Right lobe of liver (tissue), 6 donors: ENCODE measurements at regions not wholly inside any gene's neighbourhood (a gene's known extent, or its start where the extent isn't known, plus 50 kb on each side); places are given as distances from the start of the nearest gene placed in this dataset.

ENCODE experiments used
- ATAC-seq, 4 donors: fragments of 200-7000 bp; cut with Tn5 transposase; one replicate each; pipeline ENCODE4 v1.9.1; 2020; ENCODE audit warnings: mild to moderate bottlenecking in 4 of 4, moderate library complexity in 4 of 4
- DNase-seq, 3 donors: peaks; one replicate each; pipeline ENCODE4 v3.0.0-alpha.2; 2020
- H3K27ac ChIP-seq, 3 donors: fragments of 200-600 bp; one replicate each; pipeline ENCODE4 v1.8.0; 2022
- H3K27me3 ChIP-seq, 2 donors: fragments of 200-600 bp; one replicate each; pipeline ENCODE4 v1.8.0; 2022
- H3K36me3 ChIP-seq, 4 donors: fragments of 200-600 bp; sonication (generic) in 1 of 4; one replicate each; pipeline versions ENCODE4 v1.5.1 to v1.8.0; 2017 to 2022; ENCODE audit warnings: control low read depth in 1 of 4
- H3K4me1 ChIP-seq, 4 donors: fragments of 200-600 bp; sonication (generic) in 1 of 4; one replicate each; pipeline versions ENCODE4 v1.5.1 to v1.8.0; 2017 to 2022; ENCODE audit warnings: control low read depth in 1 of 4
- H3K4me3 ChIP-seq, 3 donors: fragments of 200-600 bp; one replicate each; pipeline ENCODE4 v1.8.0; 2022
- H3K9me3 ChIP-seq, 4 donors: fragments of 200-600 bp; sonication (generic) in 1 of 4; one replicate each; pipeline versions ENCODE4 v1.5.1 to v1.8.0; 2017 to 2022; ENCODE audit warnings: control low read depth in 1 of 4
- CTCF ChIP-seq, 4 donors: fragments of 200-600 bp in 3 of 4; fragments of 450-650 bp in 1 of 4; IDR thresholded peaks; one replicate each; pipeline versions ENCODE4 v1.5.1 to v1.8.0; 2016 to 2022; ENCODE audit warnings: antibody characterized with exemption in 4 of 4, mild to moderate bottlenecking in 2 of 4
- POLR2A ChIP-seq: fragments of 450-650 bp; IDR thresholded peaks from one replicate; pipeline ENCODE4 v1.6.1; 2017; ENCODE audit warnings: antibody characterized with exemption, mild to moderate bottlenecking
- WGBS: methylation state at CpG from one replicate; pipeline ENCODE4 v1.1.6; 2018; ENCODE audit warnings: low coverage, low lambda C conversion rate; ENCODE audit not compliant: insufficient coverage; ENCODE audit errors: missing lambda C conversion rate; 5-methylcytosine and 5-hydroxymethylcytosine counted together
- intact Hi-C, 2 donors: fragments of 100-400 bp; cut with DNase I; formaldehyde crosslinking; loops; one replicate each; pipeline versions ENCODE4 v1.11.2 to v1.14.1; 2022
- donor health status: DM: no; HTN: yes; CAD: no.
- donor health status: DM: no; HTN: no; CAD: no.
- donor health status: DM: no; HTN: no; CAD: no.
- donor health status: DM: no; HTN: yes; CAD: no.
- donor health status: DM: no; HTN: yes; CAD: no.

GRCh38 chr10:30114401-30114800 is 55.0 kb upstream of the JCAD start:
- Histone ChIP-seq H3K27ac (no peak overlapping the region), H3K9me3 (no peaks in the 10 kb centered on the region), H3K4me1 (no peaks in the 10 kb centered on the region), H3K27me3 (no peaks in the 10 kb centered on the region), H3K4me3 (no peak overlapping the region), H3K36me3 (no peaks in the 10 kb centered on the region)
- ATAC-seq, result no peak
- DNase-seq, result no peak
- no peak for TF ChIP-seq CTCF (IDR thresholded peaks at IDR 0.05)
- TF ChIP-seq POLR2A, result no peak
- WGBS, result 100% methylated on average over 1 of the region's 1 CpG
- intact Hi-C loops, result no loop called here

GRCh38 chr10:30111340-30112022 is 52.1 kb upstream of the JCAD start:
- no peak for TF ChIP-seq CTCF (IDR thresholded peaks at IDR 0.05)
- no peak for TF ChIP-seq POLR2A
- H3K36me3 ChIP-seq, result no peaks in the 10 kb centered on the region
- ATAC-seq, result no peak
- no peak overlapping the region for H3K4me3 ChIP-seq
- no peak for DNase-seq
- no peak overlapping the region for H3K27ac ChIP-seq
- WGBS, result 65% methylated on average over 4 of the region's 4 CpGs
- H3K27me3 ChIP-seq, result no peaks in the 10 kb centered on the region
- H3K9me3 ChIP-seq, result no peaks in the 10 kb centered on the region
- no peaks in the 10 kb centered on the region for H3K4me1 ChIP-seq
- intact Hi-C loops, result no loop called here
